Adipose tissue (tissue), 3 donors: ENCODE measurements at regions not wholly inside any gene's neighbourhood (a gene's known extent, or its start where the extent isn't known, plus 50 kb on each side); places are given as distances from the start of the nearest gene placed in this dataset.

Experiments
- H3K27ac ChIP-seq: one replicate; pipeline ENCODE4 v1.5.1; 2013; ENCODE audit warnings: low read depth, low read length
- WGBS, 3 donors: extraction: QIAGEN DNeasy Blood & Tissue Kit; methylation state at CpG; one replicate each; pipeline ENCODE4 v1.1.7; 2013; 5-methylcytosine and 5-hydroxymethylcytosine counted together
- donor health status: healthy with polysubstance abuse.
- donor health status: Bipolar disorder and iron deficiency.
- donor health status: healthy.

GRCh38 chr1:229190057-229190575, 80.8 kb upstream of the RAB4A start:
- H3K27ac ChIP-seq = no peak overlapping the region
- WGBS, 3 donors = 73 to 78% (median 77%) methylated on average over 1 of the region's 1 CpG

GRCh38 chr1:229191066-229191674, 79.7 kb upstream of the RAB4A start:
- 73 to 89% (median 87%) methylated on average over 3 of the region's 3 CpGs for WGBS, 3 donors

GRCh38 chr1:229192031-229192430, 78.9 kb upstream of the RAB4A start:
- no peak overlapping the region for H3K27ac ChIP-seq
- WGBS, 3 donors = 13 to 80% (median 22%) methylated on average over 1 of the region's 1 CpG

More at GRCh38 chr1:229191066-229191674, 79.7 kb upstream of the RAB4A start:
- H3K27ac ChIP-seq = no peak overlapping the region

- 83 to 89% (median 84%) methylated on average over 4 of the region's 4 CpGs for WGBS, 3 donors
- H3K27ac ChIP-seq = no peak overlapping the region
These were observed 78.1 kb upstream of the RAB4A start for GRCh38 chr1:229192853-229193252.

GRCh38 chr1:229194096-229194495, 76.8 kb upstream of the RAB4A start:
- WGBS, 3 donors = 91 to 96% (median 94%) methylated on average over 9 of the region's 9 CpGs
- H3K27ac ChIP-seq = no peak overlapping the region

GRCh38 chr1:229195246-229195645, 75.7 kb upstream of the RAB4A start:
- WGBS, 3 donors = 85 to 92% (median 89%) methylated on average over 1 of the region's 1 CpG

GRCh38 chr1:229196404-229197264, 74.3 kb upstream of the RAB4A start:
- WGBS, 3 donors = 87 to 90% (median 90%) methylated on average over 6 of the region's 6 CpGs
- no peak overlapping the region for H3K27ac ChIP-seq

More at GRCh38 chr1:229195246-229195645, 75.7 kb upstream of the RAB4A start:
- no peak overlapping the region for H3K27ac ChIP-seq

GRCh38 chr1:229197265-229197585, 73.7 kb upstream of the RAB4A start:
- WGBS, 3 donors = 86 to 92% (median 88%) methylated on average over 5 of the region's 5 CpGs
- no peak overlapping the region for H3K27ac ChIP-seq

- 46 to 61% (median 46%) methylated on average over 16 of the region's 16 CpGs for WGBS, 3 donors
- no peak overlapping the region for H3K27ac ChIP-seq
These were observed 71.4 kb upstream of the RAB4A start for GRCh38 chr1:229199261-229200243.

- no peak overlapping the region for H3K27ac ChIP-seq
- 90 to 92% (median 91%) methylated on average over 5 of the region's 5 CpGs for WGBS, 3 donors
These were observed 67.7 kb upstream of the RAB4A start for GRCh38 chr1:229203030-229203751.

GRCh38 chr1:229203991-229204632, 66.8 kb upstream of the RAB4A start:
- no peak overlapping the region for H3K27ac ChIP-seq
- 87 to 93% (median 91%) methylated on average over 11 of the region's 11 CpGs for WGBS, 3 donors

GRCh38 chr1:229204921-229205777, 65.8 kb upstream of the RAB4A start:
- WGBS, 3 donors = 51 to 78% (median 61%) methylated on average over 17 of the region's 17 CpGs
- H3K27ac ChIP-seq = no peak overlapping the region

GRCh38 chr1:229205854-229206253, 65.1 kb upstream of the RAB4A start:
- no peak overlapping the region for H3K27ac ChIP-seq
- 82 to 89% (median 86%) methylated on average over 8 of the region's 8 CpGs for WGBS, 3 donors

GRCh38 chr1:229207916-229208315, 63.0 kb upstream of the RAB4A start:
- H3K27ac ChIP-seq = no peak overlapping the region
- 84 to 92% (median 85%) methylated on average over 3 of the region's 3 CpGs for WGBS, 3 donors

- WGBS, 3 donors = 76 to 96% (median 76%) methylated on average over 3 of the region's 3 CpGs
These were observed 62.4 kb upstream of the RAB4A start for GRCh38 chr1:229208481-229208880.

GRCh38 chr1:229209386-229209785, 61.5 kb upstream of the RAB4A start:
- no peak overlapping the region for H3K27ac ChIP-seq
- 81 to 83% (median 82%) methylated on average over 4 of the region's 4 CpGs for WGBS, 3 donors

More at GRCh38 chr1:229208481-229208880, 62.4 kb upstream of the RAB4A start:
- no peak overlapping the region for H3K27ac ChIP-seq

GRCh38 chr1:229209816-229210215, 61.1 kb upstream of the RAB4A start:
- H3K27ac ChIP-seq = no peak overlapping the region
- WGBS, 3 donors = 67 to 75% (median 74%) methylated on average over 4 of the region's 4 CpGs
